Trophoblast cell (in vitro differentiated cells and primary cell): ENCODE measurements at regions not wholly inside any gene's neighbourhood (a gene's known extent, or its start where the extent isn't known, plus 50 kb on each side); places are given as distances from the start of the nearest gene placed in this dataset.

ENCODE experiments used
- DNase-seq, 2 donors: peaks; one replicate each; pipeline ENCODE4 v3.0.0-alpha.2; 2016
- H2AFZ ChIP-seq: 2 replicates; pipeline ENCODE4 v1.6.1; 2013; ENCODE audit warnings: low read length, moderate library complexity, mild to moderate bottlenecking; ENCODE audit not compliant: insufficient read depth, poor library complexity
- H2AK5ac ChIP-seq: 2 replicates; pipeline ENCODE4 v1.6.1; 2013; ENCODE audit warnings: mild to moderate bottlenecking, low read length
- H2BK120ac ChIP-seq: 2 replicates; pipeline ENCODE4 v1.6.1; 2013; ENCODE audit warnings: low read length, mild to moderate bottlenecking, moderate library complexity; ENCODE audit not compliant: insufficient read depth, poor library complexity
- H2BK12ac ChIP-seq: 2 replicates; pipeline ENCODE4 v1.6.1; 2013; ENCODE audit warnings: mild to moderate bottlenecking, low read length, moderate library complexity
- H2BK5ac ChIP-seq: 2 replicates; pipeline ENCODE4 v1.6.1; 2013; ENCODE audit warnings: low read length, low read depth, moderate library complexity, mild to moderate bottlenecking; ENCODE audit not compliant: poor library complexity
- H3K14ac ChIP-seq: 2 replicates; pipeline ENCODE4 v1.6.1; 2013; ENCODE audit warnings: mild to moderate bottlenecking, low read length
- H3K18ac ChIP-seq: 2 replicates; pipeline ENCODE4 v1.6.1; 2013; ENCODE audit warnings: mild to moderate bottlenecking, low read length
- H3K23ac ChIP-seq: 2 replicates; pipeline ENCODE4 v1.6.1; 2013; ENCODE audit warnings: low read length
- H3K27ac ChIP-seq: 2 replicates; pipeline ENCODE4 v1.5.1; 2013; ENCODE audit warnings: low read depth, mild to moderate bottlenecking, inconsistent platforms, low read length, moderate library complexity
- H3K27me3 ChIP-seq: 2 replicates; pipeline ENCODE4 v1.6.1; 2013; ENCODE audit warnings: inconsistent platforms, mild to moderate bottlenecking, low read length, moderate library complexity; ENCODE audit not compliant: insufficient read depth
- H3K36me3 ChIP-seq, 2 experiments: 1 replicate in 1 of 2; 2 replicates in 1 of 2; pipeline ENCODE4 v1.6.1; 2013; ENCODE audit warnings: low read length in 2 of 2, mild to moderate bottlenecking in 2 of 2, moderate library complexity in 1 of 2; ENCODE audit not compliant: insufficient read depth in 2 of 2, control insufficient read depth in 1 of 2
- H3K4ac ChIP-seq: 2 replicates; pipeline ENCODE4 v1.6.1; 2013; ENCODE audit warnings: low read depth, mild to moderate bottlenecking, low read length, moderate library complexity
- H3K4me1 ChIP-seq, 2 experiments: 1 replicate in 1 of 2; 2 replicates in 1 of 2; pipeline ENCODE4 v1.6.1; 2013; ENCODE audit warnings: low read length in 2 of 2, mild to moderate bottlenecking in 2 of 2, moderate library complexity in 1 of 2; ENCODE audit not compliant: insufficient read depth in 2 of 2, control insufficient read depth in 1 of 2
- H3K4me2 ChIP-seq: 2 replicates; pipeline ENCODE4 v1.6.1; 2013; ENCODE audit warnings: inconsistent platforms, mild to moderate bottlenecking, low read length, moderate library complexity
- H3K4me3 ChIP-seq: 2 replicates; pipeline ENCODE4 v1.5.1; 2013; ENCODE audit warnings: mild to moderate bottlenecking, low read depth, low read length, inconsistent platforms
- H3K79me1 ChIP-seq: one replicate; pipeline ENCODE4 v1.6.1; 2013; ENCODE audit warnings: low read length
- H3K79me2 ChIP-seq: 2 replicates; pipeline ENCODE4 v1.6.1; 2013; ENCODE audit warnings: low read length, mild to moderate bottlenecking; ENCODE audit not compliant: control insufficient read depth, insufficient read depth, poor library complexity
- H3K9ac ChIP-seq: 2 replicates; pipeline ENCODE4 v1.6.1; 2013; ENCODE audit warnings: mild to moderate bottlenecking, low read length
- H3K9me3 ChIP-seq: 2 replicates; pipeline ENCODE4 v1.6.1; 2013; ENCODE audit warnings: low read depth, mild to moderate bottlenecking, control low read depth, inconsistent platforms, low read length; ENCODE audit not compliant: insufficient read depth
- H4K12ac ChIP-seq: 2 replicates; pipeline ENCODE4 v1.6.1; 2013; ENCODE audit warnings: low read depth, mild to moderate bottlenecking, low read length, moderate library complexity
- H4K8ac ChIP-seq: 2 replicates; pipeline ENCODE4 v1.6.1; 2013; ENCODE audit warnings: low read depth, mild to moderate bottlenecking, low read length, moderate library complexity
- H4K91ac ChIP-seq: one replicate; pipeline ENCODE4 v1.6.1; 2013; ENCODE audit warnings: low read depth, mild to moderate bottlenecking, low read length, moderate library complexity
- WGBS: extraction: QIAGEN DNeasy Blood & Tissue Kit; methylation state at CpG from one replicate; pipeline ENCODE4 v1.1.7; 2013; ENCODE audit warnings: missing lambda C conversion rate; ENCODE audit not compliant: insufficient read length, insufficient coverage; ENCODE audit errors: extremely low coverage; 5-methylcytosine and 5-hydroxymethylcytosine counted together

GRCh38 chr18:11516751-11517503 lies 92.5 kb upstream of the SLC35G4 start:
- no peak overlapping the region for H4K12ac ChIP-seq
- no peak overlapping the region for H2AK5ac ChIP-seq
- H3K14ac ChIP-seq = no peak overlapping the region
- H3K36me3 ChIP-seq = no peaks in the 10 kb centered on the region
- H3K23ac ChIP-seq = no peak overlapping the region
- H4K8ac ChIP-seq = no peak overlapping the region
- H2BK12ac ChIP-seq = no peak overlapping the region
- H2BK5ac ChIP-seq = no peak overlapping the region
- H3K9me3 ChIP-seq = no peaks in the 10 kb centered on the region
- no peak overlapping the region for H4K91ac ChIP-seq
- no peak overlapping the region for H2AFZ ChIP-seq
- H2BK120ac ChIP-seq = no peak overlapping the region
- H3K79me1 ChIP-seq = no peaks in the 10 kb centered on the region
- no peak overlapping the region for H3K4ac ChIP-seq
- no peak overlapping the region for H3K4me3 ChIP-seq
- H3K9ac ChIP-seq = no peak overlapping the region
- no peaks in the 10 kb centered on the region for H3K4me1 ChIP-seq
- no CpG with 5 or more reads among the region's 14 CpGs for WGBS
- no peak overlapping the region for H3K27ac ChIP-seq
- no peak overlapping the region for H3K4me2 ChIP-seq
- no peaks in the 10 kb centered on the region for H3K79me2 ChIP-seq
- H3K18ac ChIP-seq = no peak overlapping the region
- H3K27me3 ChIP-seq = no peaks in the 10 kb centered on the region
- peak in 1 of 2 donors; percentile 2 for DNase-seq

GRCh38 chr18:11514267-11514666 lies 95.1 kb upstream of the SLC35G4 start:
- Histone ChIP-seq H4K12ac (no peak overlapping the region), H2BK12ac (no peak overlapping the region)
- no CpG with 5 or more reads among the region's 1 CpG for WGBS

GRCh38 chr18:11512096-11513025 lies 97.0 kb upstream of the SLC35G4 start:
- WGBS = no CpG with 5 or more reads among the region's 8 CpGs
- Histone ChIP-seq H2AFZ (no peak overlapping the region), H4K91ac (no peak overlapping the region), H3K9me3 (no peaks in the 10 kb centered on the region), H3K27ac (no peak overlapping the region), H3K4ac (no peak overlapping the region), H2BK12ac (no peak overlapping the region), H2BK120ac (no peak overlapping the region), H3K18ac (no peak overlapping the region), H3K4me1 (no peaks in the 10 kb centered on the region), H3K9ac (no peak overlapping the region), H3K79me2 (no peaks in the 10 kb centered on the region), H3K23ac (no peak overlapping the region), H4K8ac (no peak overlapping the region), H2BK5ac (no peak overlapping the region), H4K12ac (no peak overlapping the region), H3K14ac (no peak overlapping the region), H3K79me1 (no peaks in the 10 kb centered on the region), H2AK5ac (no peak overlapping the region), H3K4me2 (no peak overlapping the region), H3K27me3 (no peaks in the 10 kb centered on the region), H3K4me3 (no peak overlapping the region), H3K36me3 (no peaks in the 10 kb centered on the region)
- no peak for DNase-seq

More at GRCh38 chr18:11514267-11514666, 95.1 kb upstream of the SLC35G4 start:
- H2BK5ac ChIP-seq = no peak overlapping the region
- no peaks in the 10 kb centered on the region for H3K27me3 ChIP-seq
- H3K18ac ChIP-seq = no peak overlapping the region
- no peaks in the 10 kb centered on the region for H3K9me3 ChIP-seq
- no peak for DNase-seq
- H4K8ac ChIP-seq = no peak overlapping the region
- no peak overlapping the region for H3K14ac ChIP-seq
- no peaks in the 10 kb centered on the region for H3K79me1 ChIP-seq
- H4K91ac ChIP-seq = no peak overlapping the region
- no peak overlapping the region for H2AK5ac ChIP-seq
- H3K4me3 ChIP-seq = no peak overlapping the region
- H3K4ac ChIP-seq = no peak overlapping the region
- H3K79me2 ChIP-seq = no peaks in the 10 kb centered on the region
- H3K9ac ChIP-seq = no peak overlapping the region
- H3K23ac ChIP-seq = no peak overlapping the region
- H2AFZ ChIP-seq = no peak overlapping the region
- no peak overlapping the region for H2BK120ac ChIP-seq
- H3K27ac ChIP-seq = no peak overlapping the region
- no peak overlapping the region for H3K4me2 ChIP-seq
- H3K4me1 ChIP-seq = no peaks in the 10 kb centered on the region
- no peaks in the 10 kb centered on the region for H3K36me3 ChIP-seq

- Histone ChIP-seq H3K4me1 (no peaks in the 10 kb centered on the region), H3K4me3 (no peak overlapping the region), H2AFZ (no peak overlapping the region), H2BK5ac (no peak overlapping the region), H4K91ac (no peak overlapping the region), H3K27ac (no peak overlapping the region), H4K8ac (no peak overlapping the region), H3K27me3 (no peaks in the 10 kb centered on the region), H3K23ac (no peak overlapping the region), H3K79me1 (no peaks in the 10 kb centered on the region), H2AK5ac (no peak overlapping the region), H3K79me2 (no peaks in the 10 kb centered on the region), H3K36me3 (no peaks in the 10 kb centered on the region), H4K12ac (no peak overlapping the region), H3K4ac (no peak overlapping the region), H3K9ac (no peak overlapping the region), H3K4me2 (no peak overlapping the region), H2BK12ac (no peak overlapping the region), H2BK120ac (no peak overlapping the region), H3K9me3 (no peaks in the 10 kb centered on the region), H3K18ac (no peak overlapping the region), H3K14ac (no peak overlapping the region)
- DNase-seq = no peak
- no CpG with 5 or more reads among the region's 6 CpGs for WGBS
Measured at GRCh38 chr18:11511434-11512095, 97.8 kb upstream of the SLC35G4 start.
